ENCODE measurements at regions not wholly inside any gene's neighbourhood (a gene's known extent, or its start where the extent isn't known, plus 50 kb on each side); places are given as distances from the start of the nearest gene placed in this dataset.

GRCh38 chr6:3560211-3560610 lies 103.4 kb upstream of the SLC22A23 start:
- TF ChIP-seq CTCF (IDR thresholded peaks at IDR 0.05) (no peak), POLR2A (IDR thresholded peaks at IDR 0.05) (no peak), POLR2AphosphoS5 (IDR thresholded peaks at IDR 0.05; ENCODE audit: insufficient read depth in 1 of 2, low read depth in 1 of 2) (no peak)
